ENCODE measurements at regions not wholly inside any gene's neighbourhood (a gene's known extent, or its start where the extent isn't known, plus 50 kb on each side); places are given as distances from the start of the nearest gene placed in this dataset.

DNA sequence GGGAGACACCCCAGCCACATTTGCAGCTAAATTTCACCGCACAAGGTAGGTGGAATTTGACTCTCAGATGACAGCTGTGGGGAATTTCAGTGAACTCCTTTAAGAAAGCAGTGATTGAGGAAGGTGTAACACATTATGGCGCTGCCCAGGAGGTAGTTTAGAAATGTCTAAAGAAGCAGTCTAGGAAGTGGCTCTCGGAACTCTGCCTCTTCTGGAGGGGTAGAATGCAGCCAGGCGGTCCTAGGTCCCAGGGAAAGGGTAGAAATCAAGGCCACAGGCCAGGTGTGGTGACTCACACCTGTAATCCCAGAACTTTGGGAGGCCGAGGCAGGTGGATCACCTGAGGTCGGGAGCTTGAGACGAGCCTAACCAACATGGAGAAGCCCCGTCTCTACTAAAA, 179.0 kb upstream of the HAAO start:
- ChIA-PET CTCF (no interaction called here), POLR2A (interaction anchor here (0.6 kb wide), 2 partner anchors 519 to 1368 kb away, joined by 3 to 5 read pairs; no protein-coding TSS in a partner anchor)
- H3K9me3 ChIP-seq = no peaks in the 10 kb centered on the region
- H3K27me3 Mint-ChIP-seq = peaks cover 2 to 4% of the 10 kb centered on the region in 2 donors
- WGBS (ENCODE audit: insufficient coverage) = 88% methylated on average over 3 of the region's 8 CpGs
- no peak overlapping the region for H3K4me3 Mint-ChIP-seq
- H3K4me1 ChIP-seq (ENCODE audit: control insufficient read depth in 1 of 2, extremely low read depth in 1 of 2, insufficient read depth in 2 of 2, low read length in 2 of 2) = peaks cover 0 to 8% of the 10 kb centered on the region in 2 experiments
- H3K36me3 ChIP-seq (ENCODE audit: control insufficient read depth in 2 of 2, extremely low read depth in 1 of 2, insufficient read depth in 1 of 2, low read length in 1 of 2) = no peaks in the 10 kb centered on the region
- no peak overlapping the region for H3K27ac ChIP-seq (ENCODE audit: low read length)
- peaks cover 0 to 5% (median 4%) of the 10 kb centered on the region in 3 donors for H3K4me1 Mint-ChIP-seq
- no peaks in the 10 kb centered on the region for H3K9me3 Mint-ChIP-seq
- H3K4me3 ChIP-seq (ENCODE audit: control insufficient read depth in 1 of 2, extremely low read depth in 1 of 2, low read length in 1 of 2) = no peak overlapping the region
- H3K27ac Mint-ChIP-seq = no peak overlapping the region
- peaks cover 0 to 5% of the 10 kb centered on the region in 2 experiments for H3K27me3 ChIP-seq (replicated peaks in 1 of 2; ENCODE audit: control insufficient read depth in 2 of 2, extremely low read depth in 1 of 2, insufficient read depth in 2 of 2, low read length in 1 of 2)
- no peak for DNase-seq
- H3K36me3 Mint-ChIP-seq = no peaks in the 10 kb centered on the region
- ATAC-seq (replicated peaks in 1 of 4) = no peak

DNA sequence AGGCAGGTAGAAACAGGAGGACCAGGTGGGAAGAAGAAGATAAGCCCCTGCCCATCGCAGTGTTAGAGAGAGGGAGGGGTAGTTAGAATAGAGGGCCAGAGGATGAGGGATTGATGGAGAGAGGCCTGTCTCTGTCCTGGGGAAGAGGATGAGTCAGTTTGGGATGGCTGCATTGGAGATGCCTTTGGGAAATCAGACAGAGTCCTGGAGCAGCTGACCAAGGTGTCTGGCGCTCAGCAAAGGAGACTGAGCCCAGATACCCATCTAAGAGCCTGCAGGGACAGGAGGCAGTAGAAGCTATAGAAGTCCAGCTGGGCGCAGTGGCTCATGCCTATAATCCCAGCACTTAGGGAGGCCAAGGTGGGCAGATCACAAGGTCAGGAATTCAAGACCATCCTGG, 177.8 kb upstream of the HAAO start:
- DNase-seq = no peak
- ATAC-seq (replicated peaks in 1 of 4) = no peak
- ChIA-PET CTCF (no interaction called here), POLR2A (no interaction called here)
- WGBS (ENCODE audit: insufficient coverage) = 61% methylated on average over 3 of the region's 3 CpGs
- Mint-ChIP-seq H3K9me3 (no peaks in the 10 kb centered on the region), H3K36me3 (no peaks in the 10 kb centered on the region), H3K27me3 (peaks cover 2 to 4% of the 10 kb centered on the region in 2 donors), H3K4me1 (peaks cover 0 to 4% (median 3%) of the 10 kb centered on the region in 3 donors), H3K4me3 (no peak overlapping the region), H3K27ac (no peak overlapping the region)
- peaks cover 0 to 5% of the 10 kb centered on the region in 2 experiments for H3K4me1 ChIP-seq (ENCODE audit: control insufficient read depth in 1 of 2, extremely low read depth in 1 of 2, insufficient read depth in 2 of 2, low read length in 2 of 2)
- H3K4me3 ChIP-seq (ENCODE audit: control insufficient read depth in 1 of 2, extremely low read depth in 1 of 2, low read length in 1 of 2) = no peak overlapping the region
- peaks cover 0 to 5% of the 10 kb centered on the region in 2 experiments for H3K27me3 ChIP-seq (replicated peaks in 1 of 2; ENCODE audit: control insufficient read depth in 2 of 2, extremely low read depth in 1 of 2, insufficient read depth in 2 of 2, low read length in 1 of 2)
- H3K9me3 ChIP-seq = no peaks in the 10 kb centered on the region
- no peaks in the 10 kb centered on the region for H3K36me3 ChIP-seq (ENCODE audit: control insufficient read depth in 2 of 2, extremely low read depth in 1 of 2, insufficient read depth in 1 of 2, low read length in 1 of 2)
- no peak overlapping the region for H3K27ac ChIP-seq (ENCODE audit: low read length)

DNA sequence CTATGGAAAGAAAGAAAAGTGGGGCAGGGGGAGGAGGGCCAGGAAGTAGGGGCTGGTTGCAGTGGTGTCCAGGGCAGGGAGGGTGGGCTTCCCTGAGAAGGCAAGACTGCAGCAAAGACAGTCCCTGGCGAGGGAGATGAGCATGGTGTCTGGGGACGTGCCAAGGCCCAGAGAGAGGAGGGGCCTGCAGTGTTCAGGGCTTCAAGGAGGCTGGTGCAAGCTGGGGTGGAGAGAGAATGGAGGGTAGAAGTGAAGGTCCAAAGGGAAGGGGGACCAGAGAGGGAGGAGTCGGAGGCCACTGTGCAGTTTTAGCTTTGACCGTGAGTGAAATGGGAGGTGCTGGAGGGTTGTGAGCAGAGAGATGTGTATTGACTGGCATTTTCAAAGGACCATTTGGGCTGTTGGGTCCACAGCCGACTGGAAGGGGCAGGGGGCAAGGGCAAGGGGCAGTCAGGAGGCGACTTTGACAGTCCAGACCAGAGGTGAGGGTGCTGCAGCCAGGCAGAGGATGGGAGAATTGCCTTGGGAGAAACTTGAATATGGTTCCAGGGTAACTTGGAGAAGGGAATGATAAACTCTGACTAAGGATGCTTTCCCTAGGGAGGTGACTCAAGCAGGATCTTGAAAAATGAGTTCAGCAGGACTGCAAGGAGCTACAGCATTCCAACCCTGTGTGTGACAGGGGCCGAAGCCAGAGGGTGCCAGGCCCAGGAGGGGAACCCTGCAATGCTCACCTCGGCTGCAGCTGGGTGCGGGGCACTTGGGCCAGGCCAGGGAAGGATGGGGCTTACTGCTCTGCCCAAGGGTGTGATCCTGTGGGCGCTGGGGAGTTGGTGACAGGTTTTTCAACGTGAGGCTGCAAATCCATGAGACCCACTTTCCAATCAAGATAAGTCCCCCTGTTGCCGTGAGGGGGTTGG, 177.1 kb upstream of the HAAO start:
- Mint-ChIP-seq H3K4me3 (no peak overlapping the region), H3K36me3 (no peaks in the 10 kb centered on the region), H3K4me1 (peaks cover 0 to 4% (median 2%) of the 10 kb centered on the region in 3 donors), H3K27me3 (peaks cover 2 to 4% of the 10 kb centered on the region in 2 donors), H3K27ac (no peak overlapping the region), H3K9me3 (no peaks in the 10 kb centered on the region)
- 81% methylated on average over 6 of the region's 12 CpGs for WGBS (ENCODE audit: insufficient coverage)
- no peak overlapping the region for H3K27ac ChIP-seq (ENCODE audit: low read length)
- no peaks in the 10 kb centered on the region for H3K27me3 ChIP-seq (replicated peaks in 1 of 2; ENCODE audit: control insufficient read depth in 2 of 2, extremely low read depth in 1 of 2, insufficient read depth in 2 of 2, low read length in 1 of 2)
- no peak for ATAC-seq (replicated peaks in 1 of 4)
- no peaks in the 10 kb centered on the region for H3K36me3 ChIP-seq (ENCODE audit: control insufficient read depth in 2 of 2, extremely low read depth in 1 of 2, insufficient read depth in 1 of 2, low read length in 1 of 2)
- ChIA-PET CTCF (no interaction called here), POLR2A (no interaction called here)
- no peak overlapping the region for H3K4me3 ChIP-seq (ENCODE audit: control insufficient read depth in 1 of 2, extremely low read depth in 1 of 2, low read length in 1 of 2)
- H3K9me3 ChIP-seq = no peaks in the 10 kb centered on the region
- no peak for DNase-seq
- no peaks in the 10 kb centered on the region for H3K4me1 ChIP-seq (ENCODE audit: control insufficient read depth in 1 of 2, extremely low read depth in 1 of 2, insufficient read depth in 2 of 2, low read length in 2 of 2)

DNA sequence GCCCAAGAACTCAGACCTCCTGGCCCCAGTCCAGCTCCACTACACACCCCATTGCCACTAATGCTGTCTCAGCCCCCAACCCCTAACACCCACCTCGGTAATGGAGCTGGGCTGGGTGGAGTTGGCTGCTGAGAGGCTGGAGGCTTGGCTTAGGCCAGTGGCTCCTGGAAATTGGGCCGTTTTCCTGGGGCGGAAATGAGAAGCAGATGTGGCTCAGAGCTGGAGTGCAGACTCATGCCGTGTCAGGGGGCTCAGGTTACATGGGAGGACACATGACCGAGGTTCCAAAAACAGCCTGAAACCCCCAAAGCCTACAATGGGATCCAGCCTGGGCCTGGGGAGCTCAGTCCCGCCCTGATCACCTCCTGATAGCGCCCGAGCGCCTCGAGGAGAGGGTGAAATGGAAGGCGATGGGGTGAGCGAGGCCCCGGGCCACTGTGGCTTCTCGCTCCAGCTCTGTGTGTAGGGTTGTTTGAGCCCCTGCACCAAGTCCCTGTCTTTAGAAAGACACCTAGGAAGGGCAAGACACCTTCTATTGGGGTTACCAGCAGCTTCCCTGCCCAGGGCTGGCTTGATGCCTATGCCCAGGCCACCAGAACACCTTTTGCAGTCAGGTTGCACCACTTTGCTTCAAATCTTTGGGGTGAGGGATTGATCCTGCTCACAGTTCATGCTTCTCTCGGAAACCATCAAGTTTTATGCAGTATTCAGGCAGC, 175.7 kb upstream of the HAAO start:
- H3K27ac Mint-ChIP-seq = no peak overlapping the region
- H3K4me1 Mint-ChIP-seq = peaks cover under 1 to 1% (median under 1%) of the 10 kb centered on the region in 3 donors
- H3K4me3 Mint-ChIP-seq = no peak overlapping the region
- ATAC-seq (replicated peaks in 1 of 4) (no peak), DNase-seq (no peak)
- Histone ChIP-seq H3K4me3 (ENCODE audit: control insufficient read depth in 1 of 2, extremely low read depth in 1 of 2, low read length in 1 of 2) (no peak overlapping the region), H3K27ac (ENCODE audit: low read length) (no peak overlapping the region), H3K4me1 (ENCODE audit: control insufficient read depth in 1 of 2, extremely low read depth in 1 of 2, insufficient read depth in 2 of 2, low read length in 2 of 2) (peaks cover 2 to 3% of the 10 kb centered on the region in 2 experiments), H3K27me3 (replicated peaks in 1 of 2; ENCODE audit: control insufficient read depth in 2 of 2, extremely low read depth in 1 of 2, insufficient read depth in 2 of 2, low read length in 1 of 2) (peaks cover 0 to 7% of the 10 kb centered on the region in 2 experiments), H3K36me3 (ENCODE audit: control insufficient read depth in 2 of 2, extremely low read depth in 1 of 2, insufficient read depth in 1 of 2, low read length in 1 of 2) (no peaks in the 10 kb centered on the region), H3K9me3 (no peaks in the 10 kb centered on the region)
- POLR2A ChIA-PET = no interaction called here
- H3K36me3 Mint-ChIP-seq = no peaks in the 10 kb centered on the region
- peaks cover 0 to under 1% of the 10 kb centered on the region in 2 donors for H3K27me3 Mint-ChIP-seq
- CTCF ChIA-PET = interaction anchor here in 1 of 2 donors (0.6 kb wide), 1 partner anchor 174 kb away, joined by 6 read pairs; no protein-coding TSS in a partner anchor
- H3K9me3 Mint-ChIP-seq = no peaks in the 10 kb centered on the region
- 71% methylated on average over 7 of the region's 15 CpGs for WGBS (ENCODE audit: insufficient coverage)

DNA sequence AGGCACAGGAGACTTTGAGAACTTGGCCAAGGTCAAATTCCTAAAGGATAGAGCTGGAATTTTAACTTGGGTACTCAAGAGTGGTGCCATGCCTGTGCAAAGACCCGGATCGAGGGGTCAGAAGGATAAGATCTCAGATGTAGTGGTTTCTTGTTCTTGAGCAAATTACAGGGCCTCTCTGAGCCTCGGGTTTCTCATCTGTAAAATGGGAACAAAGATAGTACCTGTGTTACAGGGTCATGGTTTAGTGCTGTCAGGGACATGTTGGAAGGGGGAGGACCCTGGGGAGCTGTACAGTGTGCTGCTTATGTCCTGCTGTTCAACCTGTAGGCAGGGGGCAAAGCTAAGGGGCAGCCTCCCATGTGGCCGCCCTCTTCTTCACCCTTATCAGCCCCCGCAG, 173.5 kb upstream of the HAAO start:
- ChIA-PET POLR2A (no interaction called here), CTCF (no interaction called here)
- no peak overlapping the region for H3K4me3 ChIP-seq (ENCODE audit: control insufficient read depth in 1 of 2, extremely low read depth in 1 of 2, low read length in 1 of 2)
- peaks cover 0 to 25% of the 10 kb centered on the region in 2 experiments for H3K27me3 ChIP-seq (replicated peaks in 1 of 2; ENCODE audit: control insufficient read depth in 2 of 2, extremely low read depth in 1 of 2, insufficient read depth in 2 of 2, low read length in 1 of 2)
- Mint-ChIP-seq H3K4me1 (peaks cover 13 to 20% (median 17%) of the 10 kb centered on the region in 3 donors), H3K36me3 (no peaks in the 10 kb centered on the region), H3K27ac (no peak overlapping the region), H3K27me3 (peaks cover 4 to 18% of the 10 kb centered on the region in 2 donors), H3K9me3 (no peaks in the 10 kb centered on the region), H3K4me3 (no peak overlapping the region)
- H3K4me1 ChIP-seq (ENCODE audit: control insufficient read depth in 1 of 2, extremely low read depth in 1 of 2, insufficient read depth in 2 of 2, low read length in 2 of 2) = peaks cover 8 to 22% of the 10 kb centered on the region in 2 experiments
- H3K27ac ChIP-seq (ENCODE audit: low read length) = no peak overlapping the region
- no peaks in the 10 kb centered on the region for H3K9me3 ChIP-seq
- 81% methylated on average over 3 of the region's 5 CpGs for WGBS (ENCODE audit: insufficient coverage)
- DNase-seq = no peak
- ATAC-seq (replicated peaks in 1 of 4) = no peak
- no peaks in the 10 kb centered on the region for H3K36me3 ChIP-seq (ENCODE audit: control insufficient read depth in 2 of 2, extremely low read depth in 1 of 2, insufficient read depth in 1 of 2, low read length in 1 of 2)

DNA sequence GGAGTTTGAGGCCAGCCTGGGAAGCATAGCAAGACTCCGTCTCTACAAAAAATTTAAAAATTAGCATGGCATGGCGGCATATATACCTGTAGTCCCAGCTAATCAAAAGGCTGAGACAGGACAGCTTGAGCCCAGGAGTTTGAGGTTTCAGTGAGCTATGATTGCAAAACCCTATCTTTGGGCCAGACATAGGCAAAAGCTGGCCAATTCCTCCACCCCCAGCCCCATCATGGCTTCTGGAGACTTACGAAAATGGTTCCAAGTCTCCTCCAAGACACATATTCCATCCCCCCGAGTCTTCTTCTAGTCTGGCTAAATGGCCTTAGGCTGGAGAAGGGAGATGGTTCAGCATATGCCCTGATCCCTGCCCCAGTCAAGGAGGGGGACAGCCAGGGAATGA, 172.8 kb upstream of the HAAO start:
- DNase-seq (no peak), ATAC-seq (replicated peaks in 1 of 4) (no peak)
- Mint-ChIP-seq H3K4me1 (peaks cover 13 to 20% (median 17%) of the 10 kb centered on the region in 3 donors), H3K4me3 (no peak overlapping the region), H3K9me3 (no peaks in the 10 kb centered on the region), H3K36me3 (no peaks in the 10 kb centered on the region), H3K27ac (no peak overlapping the region), H3K27me3 (peaks cover 4 to 18% of the 10 kb centered on the region in 2 donors)
- H3K36me3 ChIP-seq (ENCODE audit: control insufficient read depth in 2 of 2, extremely low read depth in 1 of 2, insufficient read depth in 1 of 2, low read length in 1 of 2) = no peaks in the 10 kb centered on the region
- H3K4me1 ChIP-seq (ENCODE audit: control insufficient read depth in 1 of 2, extremely low read depth in 1 of 2, insufficient read depth in 2 of 2, low read length in 2 of 2) = peaks cover 8 to 22% of the 10 kb centered on the region in 2 experiments
- CTCF ChIA-PET = no interaction called here
- POLR2A ChIA-PET = interaction anchor here in 1 of 2 donors (0.5 to 0.7 kb wide), 2 partner anchors 30 to 300 kb away, joined by 3 to 5 read pairs; no protein-coding TSS in a partner anchor
- H3K27ac ChIP-seq (ENCODE audit: low read length) = no peak overlapping the region
- H3K4me3 ChIP-seq (ENCODE audit: control insufficient read depth in 1 of 2, extremely low read depth in 1 of 2, low read length in 1 of 2) = no peak overlapping the region
- H3K27me3 ChIP-seq (replicated peaks in 1 of 2; ENCODE audit: control insufficient read depth in 2 of 2, extremely low read depth in 1 of 2, insufficient read depth in 2 of 2, low read length in 1 of 2) = peaks cover 0 to 30% of the 10 kb centered on the region in 2 experiments
- WGBS (ENCODE audit: insufficient coverage) = 84% methylated on average over 2 of the region's 4 CpGs
- H3K9me3 ChIP-seq = no peaks in the 10 kb centered on the region

Data from T-cell (primary cell).